Testis (tissue), 2 donors: ENCODE measurements at regions not wholly inside any gene's neighbourhood (a gene's known extent, or its start where the extent isn't known, plus 50 kb on each side); places are given as distances from the start of the nearest gene placed in this dataset.

Experiments
- DNase-seq: peaks from one replicate; pipeline ENCODE4 v3.0.0-alpha.2; 2019
- H3K27ac ChIP-seq, 2 donors: fragments of 200-600 bp; sonication (generic); one replicate each; pipeline ENCODE4 v1.5.1; 2019
- H3K27me3 ChIP-seq: fragments of 200-600 bp; sonication (generic); one replicate; pipeline ENCODE4 v1.5.1; 2019
- H3K36me3 ChIP-seq: fragments of 200-600 bp; sonication (generic); one replicate; pipeline ENCODE4 v1.5.1; 2017; ENCODE audit warnings: low read depth; ENCODE audit errors: missing control alignments
- H3K4me1 ChIP-seq: fragments of 200-600 bp; sonication (generic); one replicate; pipeline ENCODE4 v1.5.1; 2019
- H3K4me3 ChIP-seq, 2 donors: fragments of 200-600 bp; sonication (generic); one replicate each; pipeline ENCODE4 v1.5.1; 2017 to 2019
- H3K9me3 ChIP-seq: fragments of 200-600 bp; sonication (generic); one replicate; pipeline ENCODE4 v1.5.1; 2017
- CTCF ChIP-seq, 3 experiments: fragments of 450-650 bp in 2 of 3; fragments of 200-600 bp in 1 of 3; sonication (generic) in 1 of 3; IDR thresholded peaks; one replicate each; pipeline ENCODE4 v1.5.1; 2016 to 2019; ENCODE audit warnings: antibody characterized with exemption in 3 of 3, mild to moderate bottlenecking in 2 of 3, moderate library complexity in 1 of 3
- POLR2A ChIP-seq: fragments of 450-650 bp; IDR thresholded peaks from one replicate; pipeline ENCODE4 v1.6.1; 2017; ENCODE audit warnings: antibody characterized with exemption, mild to moderate bottlenecking, moderate library complexity
- WGBS, 2 donors: methylation state at CpG; one replicate each; pipeline ENCODE4 v1.1.5; 2018; 5-methylcytosine and 5-hydroxymethylcytosine counted together
- intact Hi-C: fragments of 100-400 bp; cut with DNase I; formaldehyde crosslinking; loops from one replicate; pipeline ENCODE4 v1.15.1; 2023; ENCODE audit warnings: low total_unique reads

GRCh38 chr2:60334610-60335009, 218.8 kb downstream of the BCL11A start:
- no peak overlapping the region for H3K27ac ChIP-seq
- 90 to 95% methylated on average over 4 of the region's 4 CpGs for WGBS, 2 donors
- no peaks in the 10 kb centered on the region for H3K9me3 ChIP-seq
- no peak overlapping the region for H3K4me3 ChIP-seq
- no peaks in the 10 kb centered on the region for H3K36me3 ChIP-seq
- TF ChIP-seq CTCF (IDR thresholded peaks at IDR 0.05) = no peak
- TF ChIP-seq POLR2A = no peak
- H3K4me1 ChIP-seq = no peaks in the 10 kb centered on the region
- intact Hi-C loops = no loop called here
- no peaks in the 10 kb centered on the region for H3K27me3 ChIP-seq
- no peak for DNase-seq

GRCh38 chr2:60333264-60333663, 220.2 kb downstream of the BCL11A start:
- DNase-seq = no peak
- Histone ChIP-seq H3K36me3 (no peaks in the 10 kb centered on the region), H3K9me3 (no peaks in the 10 kb centered on the region), H3K27ac (no peak overlapping the region), H3K4me3 (no peak overlapping the region), H3K27me3 (no peaks in the 10 kb centered on the region), H3K4me1 (no peaks in the 10 kb centered on the region)
- WGBS, 2 donors = 88 to 91% methylated on average over 8 of the region's 8 CpGs
- TF ChIP-seq CTCF (IDR thresholded peaks at IDR 0.05) (no peak), POLR2A (no peak)
- intact Hi-C loops = no loop called here

- H3K27me3 ChIP-seq = no peaks in the 10 kb centered on the region
- DNase-seq = no peak
- intact Hi-C loops = no loop called here
These were observed 222.2 kb downstream of the BCL11A start for GRCh38 chr2:60331115-60331809.

GRCh38 chr2:60329225-60329624, 224.2 kb downstream of the BCL11A start:
- TF ChIP-seq POLR2A (no peak), CTCF (IDR thresholded peaks at IDR 0.05) (no peak)
- 77 to 94% methylated on average over 3 of the region's 3 CpGs for WGBS, 2 donors
- H3K27me3 ChIP-seq = no peaks in the 10 kb centered on the region
- H3K36me3 ChIP-seq = no peaks in the 10 kb centered on the region
- intact Hi-C loops = no loop called here
- no peak overlapping the region for H3K4me3 ChIP-seq
- H3K9me3 ChIP-seq = no peaks in the 10 kb centered on the region
- H3K4me1 ChIP-seq = no peaks in the 10 kb centered on the region
- DNase-seq = no peak
- no peak overlapping the region for H3K27ac ChIP-seq

More at GRCh38 chr2:60331115-60331809, 222.2 kb downstream of the BCL11A start:
- Histone ChIP-seq H3K9me3 (no peaks in the 10 kb centered on the region), H3K27ac (no peak overlapping the region), H3K4me3 (no peak overlapping the region), H3K4me1 (no peaks in the 10 kb centered on the region), H3K36me3 (no peaks in the 10 kb centered on the region)
- WGBS, 2 donors = 59 to 63% methylated on average over 7 of the region's 7 CpGs
- TF ChIP-seq CTCF (IDR thresholded peaks at IDR 0.05) (no peak), POLR2A (no peak)

GRCh38 chr2:60324536-60324935, 228.9 kb downstream of the BCL11A start:
- no peak for DNase-seq
- H3K4me1 ChIP-seq = no peaks in the 10 kb centered on the region
- WGBS, 2 donors = 73 to 91% methylated on average over 5 of the region's 5 CpGs
- TF ChIP-seq CTCF (IDR thresholded peaks at IDR 0.05) = no peak
- no peak for TF ChIP-seq POLR2A
- no peaks in the 10 kb centered on the region for H3K36me3 ChIP-seq
- H3K27me3 ChIP-seq = no peaks in the 10 kb centered on the region
- H3K4me3 ChIP-seq = no peak overlapping the region
- intact Hi-C loops = no loop called here
- H3K9me3 ChIP-seq = no peaks in the 10 kb centered on the region
- H3K27ac ChIP-seq = no peak overlapping the region
